ENCODE measurements at regions not wholly inside any gene's neighbourhood (a gene's known extent, or its start where the extent isn't known, plus 50 kb on each side); places are given as distances from the start of the nearest gene placed in this dataset.

DNA sequence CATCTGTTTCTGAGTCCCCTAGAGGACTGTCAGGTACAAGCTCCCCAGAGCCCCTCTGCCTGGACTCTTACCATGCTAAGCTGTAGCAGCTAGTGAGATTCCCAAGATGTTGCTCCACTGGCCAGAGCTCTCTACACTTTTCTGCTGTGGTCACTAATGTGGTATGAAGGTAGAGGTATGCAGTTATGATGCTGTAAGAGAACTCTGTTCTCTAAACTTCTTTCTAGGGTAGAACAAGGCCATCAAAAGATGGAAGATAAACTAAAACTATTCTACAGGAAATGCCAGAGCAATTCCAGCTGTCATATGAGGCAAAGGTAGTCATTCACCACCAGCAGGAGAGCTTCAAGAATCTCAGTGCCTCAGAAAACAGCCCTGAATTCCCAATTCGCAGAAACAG lies 517.4 kb upstream of the ARRDC4 start:
- TF ChIP-seq EZH2phosphoT487 (IDR thresholded peaks at IDR 0.05; ENCODE audit: borderline replicate concordance, low read depth, low read length) = no peak
- no peak for TF ChIP-seq CTCF (conservative IDR thresholded peaks at IDR 0.05; ENCODE audit: low read length)
